Neuronal stem cell (in vitro differentiated cells): ENCODE measurements at regions not wholly inside any gene's neighbourhood (a gene's known extent, or its start where the extent isn't known, plus 50 kb on each side); places are given as distances from the start of the nearest gene placed in this dataset.

Experiments
- DNase-seq: peaks from one replicate; pipeline ENCODE4 v3.0.0-alpha.2; 2013; ENCODE audit warnings: low spot score
- H2AFZ ChIP-seq: one replicate; pipeline ENCODE4 v1.6.1; 2013; ENCODE audit warnings: mild to moderate bottlenecking, low read length, inconsistent platforms
- H2AK5ac ChIP-seq: 2 replicates; pipeline ENCODE4 v1.6.1; 2013; ENCODE audit warnings: low read depth, mild to moderate bottlenecking, inconsistent platforms, low read length, moderate library complexity, mixed read lengths
- H2BK120ac ChIP-seq: 2 replicates; pipeline ENCODE4 v1.6.1; 2013; ENCODE audit warnings: low read depth, mild to moderate bottlenecking, inconsistent platforms, low read length, moderate library complexity, mixed read lengths
- H2BK12ac ChIP-seq: one replicate; pipeline ENCODE4 v1.6.1; 2013; ENCODE audit warnings: low read length, inconsistent platforms
- H2BK15ac ChIP-seq: 2 replicates; pipeline ENCODE4 v1.6.1; 2013; ENCODE audit warnings: mild to moderate bottlenecking, low read length, inconsistent platforms, mixed read lengths
- H2BK5ac ChIP-seq: one replicate; pipeline ENCODE4 v1.6.1; 2013; ENCODE audit warnings: inconsistent platforms, mild to moderate bottlenecking, low read length, moderate library complexity
- H3K14ac ChIP-seq: one replicate; pipeline ENCODE4 v1.6.1; 2013; ENCODE audit warnings: low read length, inconsistent platforms
- H3K18ac ChIP-seq: 2 replicates; pipeline ENCODE4 v1.6.1; 2013; ENCODE audit warnings: low read length, inconsistent platforms
- H3K23ac ChIP-seq: 2 replicates; pipeline ENCODE4 v1.6.1; 2013; ENCODE audit warnings: low read depth, mild to moderate bottlenecking, mixed read lengths, low read length, inconsistent platforms; ENCODE audit not compliant: poor library complexity
- H3K27ac ChIP-seq: replicated peaks from 3 replicates; pipeline ENCODE4 v1.5.1; 2013; ENCODE audit warnings: low read length, inconsistent platforms
- H3K27me3 ChIP-seq, 3 experiments: 2 replicates each; pipeline ENCODE4 v1.6.1; 2013; ENCODE audit warnings: low read length in 3 of 3, mild to moderate bottlenecking in 2 of 3, inconsistent platforms in 1 of 3, low read depth in 1 of 3, mixed read lengths in 1 of 3, moderate library complexity in 1 of 3; ENCODE audit not compliant: control insufficient read depth in 3 of 3, insufficient read depth in 3 of 3
- H3K36me3 ChIP-seq, 2 donors: replicated peaks in 1 of 2; 2 replicates each; pipeline ENCODE4 v1.6.1; 2013; ENCODE audit warnings: low read length in 2 of 2; ENCODE audit not compliant: control insufficient read depth in 2 of 2, insufficient read depth in 2 of 2
- H3K4ac ChIP-seq: 2 replicates; pipeline ENCODE4 v1.6.1; 2013; ENCODE audit warnings: inconsistent platforms, mild to moderate bottlenecking, low read length, moderate library complexity
- H3K4me1 ChIP-seq, 2 donors: 1 replicate in 1 of 2; 2 replicates in 1 of 2; pipeline ENCODE4 v1.6.1; 2013; ENCODE audit warnings: low read length in 2 of 2, low read depth in 1 of 2; ENCODE audit not compliant: control insufficient read depth in 2 of 2, insufficient read depth in 1 of 2
- H3K4me2 ChIP-seq: one replicate; pipeline ENCODE4 v1.6.1; 2013; ENCODE audit warnings: mild to moderate bottlenecking, low read length, inconsistent platforms; ENCODE audit not compliant: insufficient read depth, poor library complexity, severe bottlenecking
- H3K4me3 ChIP-seq, 2 donors: 2 replicates each; pipeline ENCODE4 v1.5.1; 2013; ENCODE audit warnings: low read length in 2 of 2, mild to moderate bottlenecking in 2 of 2, inconsistent platforms in 1 of 2, moderate library complexity in 1 of 2
- H3K79me1 ChIP-seq: one replicate; pipeline ENCODE4 v1.6.1; 2013; ENCODE audit warnings: low read depth, mild to moderate bottlenecking, inconsistent platforms, low read length, moderate library complexity
- H3K9ac ChIP-seq: one replicate; pipeline ENCODE4 v1.6.1; 2013; ENCODE audit warnings: mild to moderate bottlenecking, low read depth, low read length, inconsistent platforms; ENCODE audit not compliant: poor library complexity
- H3K9me3 ChIP-seq, 2 donors: replicated peaks in 1 of 2; 2 replicates each; pipeline versions ENCODE3 to v1.6.1; 2013; ENCODE audit warnings: low read length in 2 of 2, mild to moderate bottlenecking in 2 of 2, inconsistent platforms in 1 of 2, low read depth in 1 of 2, mixed read lengths in 1 of 2, moderate library complexity in 1 of 2; ENCODE audit not compliant: control insufficient read depth in 2 of 2, insufficient read depth in 1 of 2
- H4K8ac ChIP-seq: one replicate; pipeline ENCODE4 v1.6.1; 2013; ENCODE audit warnings: low read depth, mild to moderate bottlenecking, inconsistent platforms, low read length, moderate library complexity
- H4K91ac ChIP-seq: one replicate; pipeline ENCODE4 v1.6.1; 2013; ENCODE audit warnings: low read length, low read depth, mild to moderate bottlenecking, inconsistent platforms; ENCODE audit not compliant: poor library complexity
- WGBS, 2 donors: extraction: QIAGEN DNeasy Blood & Tissue Kit; methylation state at CpG; one replicate each; pipeline ENCODE4 v1.1.7; 2013; ENCODE audit warnings: missing lambda C conversion rate in 2 of 2, mixed read lengths in 1 of 2; ENCODE audit not compliant: insufficient read length in 2 of 2, insufficient replicate concordance in 1 of 2; ENCODE audit errors: extremely low coverage in 2 of 2; 5-methylcytosine and 5-hydroxymethylcytosine counted together

GRCh38 chr2:147509821-147510220 lies 335.0 kb upstream of the ACVR2A start:
- Histone ChIP-seq H3K14ac (no peak overlapping the region), H3K27ac (no peak overlapping the region), H3K9ac (no peak overlapping the region), H2BK15ac (no peak overlapping the region), H2BK120ac (no peak overlapping the region), H2BK12ac (no peak overlapping the region), H4K8ac (no peak overlapping the region), H3K79me1 (no peaks in the 10 kb centered on the region), H2AK5ac (no peak overlapping the region), H3K4me2 (no peak overlapping the region), H3K4me3 (no peak overlapping the region), H3K18ac (no peak overlapping the region), H3K36me3 (no peaks in the 10 kb centered on the region), H3K4ac (no peak overlapping the region), H4K91ac (no peak overlapping the region), H3K9me3 (no peaks in the 10 kb centered on the region), H3K4me1 (peaks cover 8 to 14% of the 10 kb centered on the region in 2 donors), H3K23ac (no peak overlapping the region), H2AFZ (no peak overlapping the region), H3K27me3 (no peaks in the 10 kb centered on the region), H2BK5ac (no peak overlapping the region)
- no peak for DNase-seq

- no peak overlapping the region for H2BK5ac ChIP-seq
- H4K8ac ChIP-seq = no peak overlapping the region
- no peak overlapping the region for H3K4me3 ChIP-seq
- no peak overlapping the region for H3K14ac ChIP-seq
- H4K91ac ChIP-seq = no peak overlapping the region
- no peaks in the 10 kb centered on the region for H3K9me3 ChIP-seq
- H3K4ac ChIP-seq = no peak overlapping the region
- H2BK12ac ChIP-seq = no peak overlapping the region
- H3K4me1 ChIP-seq = peaks cover 4 to 8% of the 10 kb centered on the region in 2 donors
- no peaks in the 10 kb centered on the region for H3K79me1 ChIP-seq
- no peaks in the 10 kb centered on the region for H3K36me3 ChIP-seq
- H2AK5ac ChIP-seq = peak overlapping the region; percentile 38
- H2BK15ac ChIP-seq = no peak overlapping the region
- no peak overlapping the region for H3K27ac ChIP-seq
- no peaks in the 10 kb centered on the region for H3K27me3 ChIP-seq
- no peak overlapping the region for H2AFZ ChIP-seq
- peak overlapping the region; percentile 59 for H3K18ac ChIP-seq
- WGBS, 2 donors = no CpG with 5 or more reads among the region's 27 CpGs
- no peak overlapping the region for H3K4me2 ChIP-seq
- H3K23ac ChIP-seq = peak overlapping the region; percentile 10
- DNase-seq = no peak
- H3K9ac ChIP-seq = no peak overlapping the region
- no peak overlapping the region for H2BK120ac ChIP-seq
Observed at GRCh38 chr2:147506889-147507288, 337.9 kb upstream of the ACVR2A start.

- no peaks in the 10 kb centered on the region for H3K9me3 ChIP-seq
- H3K36me3 ChIP-seq = no peaks in the 10 kb centered on the region
- H2AFZ ChIP-seq = no peak overlapping the region
- no peak overlapping the region for H3K4me3 ChIP-seq
- no peak overlapping the region for H3K4me2 ChIP-seq
- no peak overlapping the region for H2AK5ac ChIP-seq
- no peak overlapping the region for H2BK5ac ChIP-seq
- H3K27me3 ChIP-seq = no peaks in the 10 kb centered on the region
- no peak overlapping the region for H3K14ac ChIP-seq
- H3K4me1 ChIP-seq = no peaks in the 10 kb centered on the region
- H3K4ac ChIP-seq = no peak overlapping the region
- no peaks in the 10 kb centered on the region for H3K79me1 ChIP-seq
- no peak overlapping the region for H4K91ac ChIP-seq
- no peak overlapping the region for H3K18ac ChIP-seq
- no peak overlapping the region for H3K9ac ChIP-seq
- H3K27ac ChIP-seq = no peak overlapping the region
- H2BK12ac ChIP-seq = no peak overlapping the region
- no CpG with 5 or more reads among the region's 3 CpGs for WGBS, 2 donors
- no peak overlapping the region for H3K23ac ChIP-seq
- no peak overlapping the region for H2BK120ac ChIP-seq
- DNase-seq = no peak
- H2BK15ac ChIP-seq = no peak overlapping the region
- H4K8ac ChIP-seq = no peak overlapping the region
Observed at GRCh38 chr2:147502711-147503290, 342.0 kb upstream of the ACVR2A start.

- H3K9ac ChIP-seq = no peak overlapping the region
- no peak overlapping the region for H2BK15ac ChIP-seq
- no peak overlapping the region for H3K14ac ChIP-seq
- H3K18ac ChIP-seq = no peak overlapping the region
- H3K4me2 ChIP-seq = no peak overlapping the region
- H2AFZ ChIP-seq = no peak overlapping the region
- H3K27ac ChIP-seq = no peak overlapping the region
- no peak overlapping the region for H3K4me3 ChIP-seq
- H2BK12ac ChIP-seq = no peak overlapping the region
- DNase-seq = no peak
- H3K9me3 ChIP-seq = no peaks in the 10 kb centered on the region
- no peaks in the 10 kb centered on the region for H3K27me3 ChIP-seq
- WGBS, 2 donors = no CpG with 5 or more reads among the region's 4 CpGs
- no peak overlapping the region for H2AK5ac ChIP-seq
- no peak overlapping the region for H3K23ac ChIP-seq
- no peaks in the 10 kb centered on the region for H3K36me3 ChIP-seq
- H2BK5ac ChIP-seq = no peak overlapping the region
- H4K8ac ChIP-seq = no peak overlapping the region
- H2BK120ac ChIP-seq = no peak overlapping the region
- no peaks in the 10 kb centered on the region for H3K4me1 ChIP-seq
- H3K79me1 ChIP-seq = no peaks in the 10 kb centered on the region
- H4K91ac ChIP-seq = no peak overlapping the region
- no peak overlapping the region for H3K4ac ChIP-seq
Observed at GRCh38 chr2:147501968-147502367, 342.9 kb upstream of the ACVR2A start.
